ENCODE measurements at regions not wholly inside any gene's neighbourhood (a gene's known extent, or its start where the extent isn't known, plus 50 kb on each side); places are given as distances from the start of the nearest gene placed in this dataset.
"Not testable (repeated sequence)": the region's sequence is repeated elsewhere in the genome, so short reads cannot be mapped to it uniquely, and the experiment has no call there.

GRCh38 chr13:90256746-90257145 lies 1090.7 kb upstream of the MIR17HG start:
- H3K27ac ChIP-seq, result no peak overlapping the region
- H3K9me3 ChIP-seq (ENCODE audit: low read depth, low read length), result no peaks in the 10 kb centered on the region
- TF ChIP-seq EZH2 (IDR thresholded peaks at IDR 0.05), result no peak
- no peak for TF ChIP-seq FOXP2 (optimal IDR thresholded peaks at IDR 0.05; ENCODE audit: control extremely low read depth, extremely low read length, insufficient read depth)
- no peak for TF ChIP-seq POLR2AphosphoS5 (IDR thresholded peaks at IDR 0.05; ENCODE audit: borderline replicate concordance, low read depth, low read length)
- no peaks in the 10 kb centered on the region for H3K36me3 ChIP-seq (ENCODE audit: insufficient read depth, low read length)
- no peak overlapping the region for H3K9ac ChIP-seq (ENCODE audit: insufficient read length)
- DNase-seq (ENCODE audit: low read depth, low spot score), result no peak
- H3K4me3 ChIP-seq, result no peak overlapping the region

- Histone ChIP-seq H3K4me3 (no peak overlapping the region), H3K36me3 (ENCODE audit: insufficient read depth, low read length) (no peaks in the 10 kb centered on the region), H3K9ac (ENCODE audit: insufficient read length) (no peak overlapping the region), H3K27ac (no peak overlapping the region), H3K9me3 (ENCODE audit: low read depth, low read length) (no peaks in the 10 kb centered on the region)
- TF ChIP-seq FOXP2 (optimal IDR thresholded peaks at IDR 0.05; ENCODE audit: control extremely low read depth, extremely low read length, insufficient read depth), result no peak
- TF ChIP-seq EZH2 (IDR thresholded peaks at IDR 0.05), result no peak
- TF ChIP-seq POLR2AphosphoS5 (IDR thresholded peaks at IDR 0.05; ENCODE audit: borderline replicate concordance, low read depth, low read length), result no peak
- no peak for DNase-seq (ENCODE audit: low read depth, low spot score)
Observed at GRCh38 chr13:90258129-90258528, 1089.4 kb upstream of the MIR17HG start.

- H3K36me3 ChIP-seq (ENCODE audit: insufficient read depth, low read length), result no peaks in the 10 kb centered on the region
- H3K9ac ChIP-seq (ENCODE audit: insufficient read length), result no peak overlapping the region
- TF ChIP-seq POLR2AphosphoS5 (IDR thresholded peaks at IDR 0.05; ENCODE audit: borderline replicate concordance, low read depth, low read length) (no peak), FOXP2 (optimal IDR thresholded peaks at IDR 0.05; ENCODE audit: control extremely low read depth, extremely low read length, insufficient read depth) (no peak), EZH2 (IDR thresholded peaks at IDR 0.05) (no peak)
- no peak overlapping the region for H3K27ac ChIP-seq
- no peak for DNase-seq (ENCODE audit: low read depth, low spot score)
- no peaks in the 10 kb centered on the region for H3K9me3 ChIP-seq (ENCODE audit: low read depth, low read length)
- H3K4me3 ChIP-seq, result no peak overlapping the region
Observed at GRCh38 chr13:90261343-90261742, 1086.1 kb upstream of the MIR17HG start.

DNA sequence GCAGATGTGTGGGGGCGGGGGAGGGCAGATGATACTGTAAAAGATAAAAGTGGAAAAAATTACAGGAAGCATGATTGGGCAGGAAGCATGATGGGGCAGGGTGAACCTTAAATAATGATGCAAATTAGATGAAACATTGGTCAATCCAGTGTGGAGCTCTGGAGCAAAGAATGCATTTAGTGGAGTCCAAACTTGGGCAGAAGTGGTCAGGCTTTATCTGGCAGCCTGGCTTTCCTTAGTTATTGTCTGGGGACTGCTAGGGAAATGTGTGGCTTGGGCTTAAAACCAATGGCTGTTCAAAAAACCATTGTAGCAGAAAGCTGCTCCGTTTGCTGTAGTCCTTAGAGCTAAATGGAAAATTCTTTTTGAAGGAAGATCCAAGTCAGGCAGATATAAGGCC lies 1077.3 kb upstream of the MIR17HG start:
- Histone ChIP-seq H3K36me3 (ENCODE audit: insufficient read depth, low read length) (no peaks in the 10 kb centered on the region), H3K27ac (no peak overlapping the region), H3K9ac (ENCODE audit: insufficient read length) (no peak overlapping the region), H3K4me3 (no peak overlapping the region), H3K9me3 (ENCODE audit: low read depth, low read length) (no peaks in the 10 kb centered on the region)
- DNase-seq (ENCODE audit: low read depth, low spot score), result no peak
- TF ChIP-seq FOXP2 (optimal IDR thresholded peaks at IDR 0.05; ENCODE audit: control extremely low read depth, extremely low read length, insufficient read depth) (no peak), POLR2AphosphoS5 (IDR thresholded peaks at IDR 0.05; ENCODE audit: borderline replicate concordance, low read depth, low read length) (no peak), EZH2 (IDR thresholded peaks at IDR 0.05) (no peak)

- Histone ChIP-seq H3K4me3 (no peak overlapping the region), H3K9me3 (ENCODE audit: low read depth, low read length) (no peaks in the 10 kb centered on the region), H3K9ac (ENCODE audit: insufficient read length) (no peak overlapping the region), H3K27ac (no peak overlapping the region), H3K36me3 (ENCODE audit: insufficient read depth, low read length) (no peaks in the 10 kb centered on the region)
- no peak for DNase-seq (ENCODE audit: low read depth, low spot score)
- TF ChIP-seq EZH2 (IDR thresholded peaks at IDR 0.05), result no peak
- no peak for TF ChIP-seq POLR2AphosphoS5 (IDR thresholded peaks at IDR 0.05; ENCODE audit: borderline replicate concordance, low read depth, low read length)
- TF ChIP-seq FOXP2 (optimal IDR thresholded peaks at IDR 0.05; ENCODE audit: control extremely low read depth, extremely low read length, insufficient read depth), result no peak
Observed at GRCh38 chr13:90272356-90272755, 1075.1 kb upstream of the MIR17HG start.

- H3K36me3 ChIP-seq (ENCODE audit: insufficient read depth, low read length), result no peaks in the 10 kb centered on the region
- TF ChIP-seq FOXP2 (optimal IDR thresholded peaks at IDR 0.05; ENCODE audit: control extremely low read depth, extremely low read length, insufficient read depth) (no peak), POLR2AphosphoS5 (IDR thresholded peaks at IDR 0.05; ENCODE audit: borderline replicate concordance, low read depth, low read length) (no peak), EZH2 (IDR thresholded peaks at IDR 0.05) (no peak)
- H3K27ac ChIP-seq, result no peak overlapping the region
- no peak for DNase-seq (ENCODE audit: low read depth, low spot score)
- no peaks in the 10 kb centered on the region for H3K9me3 ChIP-seq (ENCODE audit: low read depth, low read length)
- no peak overlapping the region for H3K4me3 ChIP-seq
- no peak overlapping the region for H3K9ac ChIP-seq (ENCODE audit: insufficient read length)
Observed at GRCh38 chr13:90276216-90276615, 1071.3 kb upstream of the MIR17HG start.

GRCh38 chr13:90278231-90278630 lies 1069.3 kb upstream of the MIR17HG start:
- not testable (repeated sequence) for H3K9ac ChIP-seq (ENCODE audit: insufficient read length); H3K36me3 ChIP-seq (ENCODE audit: insufficient read depth, low read length); H3K27ac ChIP-seq; H3K9me3 ChIP-seq (ENCODE audit: low read depth, low read length); H3K4me3 ChIP-seq; DNase-seq (ENCODE audit: low read depth, low spot score)

DNA sequence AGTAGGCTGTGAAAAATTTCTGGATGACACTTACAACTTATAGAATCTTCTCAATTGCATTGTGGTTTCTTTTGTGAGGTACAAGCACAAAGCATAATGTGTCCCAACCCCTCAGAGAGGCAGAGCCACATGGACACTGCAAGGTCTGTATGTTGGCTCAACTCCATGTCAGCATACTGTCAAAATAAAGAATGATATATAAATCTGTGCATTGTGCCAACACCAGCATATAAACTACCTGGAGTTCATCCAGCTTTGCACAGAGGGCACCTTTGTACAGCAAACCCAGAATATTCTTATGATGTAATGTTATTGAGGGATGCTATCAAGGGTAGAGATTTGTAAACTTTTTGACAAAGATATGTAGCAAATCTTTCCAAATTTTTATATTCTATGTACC lies 1065.8 kb upstream of the MIR17HG start:
- no peaks in the 10 kb centered on the region for H3K9me3 ChIP-seq (ENCODE audit: low read depth, low read length)
- no peak overlapping the region for H3K27ac ChIP-seq
- H3K9ac ChIP-seq (ENCODE audit: insufficient read length), result no peak overlapping the region
- no peak for DNase-seq (ENCODE audit: low read depth, low spot score)
- no peak overlapping the region for H3K4me3 ChIP-seq
- TF ChIP-seq POLR2AphosphoS5 (IDR thresholded peaks at IDR 0.05; ENCODE audit: borderline replicate concordance, low read depth, low read length) (no peak), FOXP2 (optimal IDR thresholded peaks at IDR 0.05; ENCODE audit: control extremely low read depth, extremely low read length, insufficient read depth) (no peak), EZH2 (IDR thresholded peaks at IDR 0.05) (no peak)
- H3K36me3 ChIP-seq (ENCODE audit: insufficient read depth, low read length), result no peaks in the 10 kb centered on the region

DNA sequence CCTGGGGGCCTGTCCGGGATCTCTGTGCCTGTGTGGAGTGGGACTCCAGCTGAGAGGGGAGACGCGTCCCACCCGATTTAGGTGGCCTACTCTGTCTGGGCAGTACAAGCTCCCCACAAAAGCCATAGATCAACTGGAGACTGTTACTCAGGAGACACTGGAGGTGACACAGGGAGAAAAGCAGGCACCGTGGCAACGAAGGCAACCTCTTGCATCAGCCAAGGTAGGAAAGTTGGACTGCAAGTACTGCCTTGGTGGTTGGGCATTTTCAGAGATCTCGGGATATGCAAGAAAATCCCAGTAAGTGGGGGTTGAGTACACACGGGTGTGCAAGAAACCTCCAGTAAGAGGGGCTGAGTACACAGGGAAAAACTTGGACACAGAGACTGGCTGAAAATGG lies 1060.0 kb upstream of the MIR17HG start:
- Histone ChIP-seq H3K4me3 (no peak overlapping the region), H3K27ac (no peak overlapping the region), H3K9ac (ENCODE audit: insufficient read length) (no peak overlapping the region), H3K9me3 (ENCODE audit: low read depth, low read length) (no peaks in the 10 kb centered on the region), H3K36me3 (ENCODE audit: insufficient read depth, low read length) (no peaks in the 10 kb centered on the region)
- TF ChIP-seq POLR2AphosphoS5 (IDR thresholded peaks at IDR 0.05; ENCODE audit: borderline replicate concordance, low read depth, low read length), result no peak
- TF ChIP-seq EZH2 (IDR thresholded peaks at IDR 0.05), result no peak
- no peak for TF ChIP-seq FOXP2 (optimal IDR thresholded peaks at IDR 0.05; ENCODE audit: control extremely low read depth, extremely low read length, insufficient read depth)
- DNase-seq (ENCODE audit: low read depth, low spot score), result no peak
